ENCODE measurements at regions not wholly inside any gene's neighbourhood (a gene's known extent, or its start where the extent isn't known, plus 50 kb on each side); places are given as distances from the start of the nearest gene placed in this dataset.

DNA sequence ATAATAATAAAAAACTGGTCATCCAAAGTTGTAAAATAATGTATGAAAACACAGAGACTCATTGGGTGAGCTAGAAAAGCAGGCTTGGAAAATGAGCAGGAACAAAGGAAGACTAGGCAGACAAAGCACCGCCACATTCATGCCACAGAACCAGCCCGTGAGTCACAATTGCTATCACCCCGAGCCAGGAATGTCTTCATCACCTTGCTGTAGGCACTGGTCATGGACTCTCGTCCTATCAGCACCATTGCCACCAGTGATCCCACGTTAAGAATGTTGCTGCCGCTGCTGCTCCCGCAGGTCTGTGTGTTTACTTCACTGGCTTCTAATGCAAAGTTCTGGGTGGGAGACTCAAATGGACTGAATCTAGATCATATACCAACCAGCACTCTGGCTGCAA lies 417.9 kb downstream of the PID1 start:
- TF ChIP-seq POLR2A (IDR thresholded peaks at IDR 0.05), result no peak
- TF ChIP-seq, protein P1, sequence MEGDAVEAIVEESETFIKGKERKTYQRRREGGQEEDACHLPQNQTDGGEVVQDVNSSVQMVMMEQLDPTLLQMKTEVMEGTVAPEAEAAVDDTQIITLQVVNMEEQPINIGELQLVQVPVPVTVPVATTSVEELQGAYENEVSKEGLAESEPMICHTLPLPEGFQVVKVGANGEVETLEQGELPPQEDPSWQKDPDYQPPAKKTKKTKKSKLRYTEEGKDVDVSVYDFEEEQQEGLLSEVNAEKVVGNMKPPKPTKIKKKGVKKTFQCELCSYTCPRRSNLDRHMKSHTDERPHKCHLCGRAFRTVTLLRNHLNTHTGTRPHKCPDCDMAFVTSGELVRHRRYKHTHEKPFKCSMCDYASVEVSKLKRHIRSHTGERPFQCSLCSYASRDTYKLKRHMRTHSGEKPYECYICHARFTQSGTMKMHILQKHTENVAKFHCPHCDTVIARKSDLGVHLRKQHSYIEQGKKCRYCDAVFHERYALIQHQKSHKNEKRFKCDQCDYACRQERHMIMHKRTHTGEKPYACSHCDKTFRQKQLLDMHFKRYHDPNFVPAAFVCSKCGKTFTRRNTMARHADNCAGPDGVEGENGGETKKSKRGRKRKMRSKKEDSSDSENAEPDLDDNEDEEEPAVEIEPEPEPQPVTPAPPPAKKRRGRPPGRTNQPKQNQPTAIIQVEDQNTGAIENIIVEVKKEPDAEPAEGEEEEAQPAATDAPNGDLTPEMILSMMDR (IDR thresholded peaks at IDR 0.05 in 4 of 5, conservative IDR thresholded peaks at IDR 0.05 in 1 of 5), result no peak
